ENCODE measurements at regions not wholly inside any gene's neighbourhood (a gene's known extent, or its start where the extent isn't known, plus 50 kb on each side); places are given as distances from the start of the nearest gene placed in this dataset.

DNA sequence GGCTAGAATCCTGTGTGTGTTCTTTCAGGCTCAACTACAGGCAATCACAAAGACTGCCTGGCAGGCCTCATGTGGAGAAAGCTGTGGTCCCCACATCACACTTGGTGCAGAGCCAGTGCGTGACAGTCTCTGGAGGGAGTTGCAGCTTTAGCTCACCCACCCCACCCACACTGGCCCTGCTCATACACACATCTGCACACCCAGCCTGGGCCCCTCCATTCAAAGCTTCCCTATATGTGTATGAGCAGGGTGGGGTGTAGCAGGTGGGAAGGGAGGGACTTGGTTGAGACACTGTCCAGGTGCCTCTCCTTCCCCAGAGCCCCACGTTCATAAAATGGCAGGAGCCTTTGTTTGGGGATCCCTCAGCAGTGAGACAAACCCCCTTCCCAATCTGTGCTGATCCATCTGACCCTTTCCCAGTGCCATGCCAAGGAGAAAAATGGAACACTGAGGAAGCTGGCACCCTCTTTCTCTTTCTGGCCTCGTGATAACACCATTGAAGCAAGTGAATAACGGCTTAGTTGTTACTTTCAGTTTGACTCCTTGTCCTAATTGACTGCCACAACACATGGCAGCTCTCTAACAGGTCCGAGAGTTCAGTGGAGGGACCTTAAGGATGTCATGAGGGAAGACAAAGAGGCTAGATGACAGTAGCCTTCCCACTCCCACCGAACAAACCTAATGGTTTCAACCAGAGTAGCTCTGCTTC is 53.8 kb upstream of the NRSN1 start:
- intact Hi-C loops (cut with DNase I), result no loop called here
- Histone ChIP-seq H3K9me3 (replicated peaks in 1 of 3) (no peaks in the 10 kb centered on the region), H3K4me1 (replicated peaks in 1 of 2) (no peaks in the 10 kb centered on the region), H3K4me3 (no peak overlapping the region), H3K27me3 (no peaks in the 10 kb centered on the region), H3K36me3 (replicated peaks in 1 of 2) (no peaks in the 10 kb centered on the region), H3K27ac (no peak overlapping the region)
- TF ChIP-seq, protein P1, sequence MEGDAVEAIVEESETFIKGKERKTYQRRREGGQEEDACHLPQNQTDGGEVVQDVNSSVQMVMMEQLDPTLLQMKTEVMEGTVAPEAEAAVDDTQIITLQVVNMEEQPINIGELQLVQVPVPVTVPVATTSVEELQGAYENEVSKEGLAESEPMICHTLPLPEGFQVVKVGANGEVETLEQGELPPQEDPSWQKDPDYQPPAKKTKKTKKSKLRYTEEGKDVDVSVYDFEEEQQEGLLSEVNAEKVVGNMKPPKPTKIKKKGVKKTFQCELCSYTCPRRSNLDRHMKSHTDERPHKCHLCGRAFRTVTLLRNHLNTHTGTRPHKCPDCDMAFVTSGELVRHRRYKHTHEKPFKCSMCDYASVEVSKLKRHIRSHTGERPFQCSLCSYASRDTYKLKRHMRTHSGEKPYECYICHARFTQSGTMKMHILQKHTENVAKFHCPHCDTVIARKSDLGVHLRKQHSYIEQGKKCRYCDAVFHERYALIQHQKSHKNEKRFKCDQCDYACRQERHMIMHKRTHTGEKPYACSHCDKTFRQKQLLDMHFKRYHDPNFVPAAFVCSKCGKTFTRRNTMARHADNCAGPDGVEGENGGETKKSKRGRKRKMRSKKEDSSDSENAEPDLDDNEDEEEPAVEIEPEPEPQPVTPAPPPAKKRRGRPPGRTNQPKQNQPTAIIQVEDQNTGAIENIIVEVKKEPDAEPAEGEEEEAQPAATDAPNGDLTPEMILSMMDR (IDR thresholded peaks at IDR 0.05), result no peak
- TF ChIP-seq POLR2A (IDR thresholded peaks at IDR 0.05), result no peak
- DNase-seq, result no peak
- WGBS, 4 donors, result 62 to 87% (median 66%) methylated on average over 5 to 6 of the region's 6 CpGs

DNA sequence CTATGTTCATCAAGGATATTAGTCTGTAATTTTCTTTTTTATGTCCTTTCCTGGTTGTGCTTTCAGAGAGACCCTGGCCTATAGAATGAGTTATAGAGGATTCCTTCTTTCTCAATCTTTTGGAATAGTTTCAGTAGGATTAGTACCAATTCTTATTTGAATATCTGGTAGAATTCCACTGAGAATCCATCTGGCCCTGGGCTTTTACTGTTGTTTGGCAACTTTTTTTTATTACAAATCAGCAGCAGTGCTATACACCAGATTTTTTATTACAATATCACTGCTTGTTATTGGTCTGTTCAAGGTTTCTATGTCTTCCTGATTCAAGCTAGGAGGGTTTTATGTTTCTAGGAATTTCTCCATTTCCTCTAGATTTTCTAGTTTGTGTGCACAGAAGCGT is 50.0 kb upstream of the NRSN1 start:
- no peak for TF ChIP-seq POLR2A (IDR thresholded peaks at IDR 0.05)
- no peaks in the 10 kb centered on the region for H3K9me3 ChIP-seq (replicated peaks in 1 of 3)
- no peaks in the 10 kb centered on the region for H3K27me3 ChIP-seq
- no peak overlapping the region for H3K27ac ChIP-seq
- no peaks in the 10 kb centered on the region for H3K36me3 ChIP-seq (replicated peaks in 1 of 2)
- intact Hi-C loops (cut with DNase I), result no loop called here
- no peak overlapping the region for H3K4me3 ChIP-seq
- no peaks in the 10 kb centered on the region for H3K4me1 ChIP-seq (replicated peaks in 1 of 2)
- DNase-seq, result no peak
- 65 to 81% (median 71%) methylated on average over 1 of the region's 1 CpG for WGBS, 4 donors

Small RNA genes lying in the stretch of these regions (small RNA-seq; reads per million reads assigned to genes)
- 0 reads per million in 2 donors for gene AL133270.1
- 0 reads per million in 2 donors for gene RNU6-1060P
- 0 reads per million in 2 donors for gene SPTLC1P2
